GM18858 (cell line): ENCODE measurements at regions not wholly inside any gene's neighbourhood (a gene's known extent, or its start where the extent isn't known, plus 50 kb on each side); places are given as distances from the start of the nearest gene placed in this dataset.
A peak's percentile ranks its signal among the peaks of the same experiment; 100 is the strongest.

Source experiments
- ATAC-seq: cut with Tn5 transposase; IDR thresholded peaks from one replicate; pipeline ENCODE4 v1.9.1; 2021; ENCODE audit not compliant: unreplicated experiment

GRCh38 chr3:106018929-106019550, 150.2 kb upstream of the CBLB start:
- no peak for ATAC-seq

- ATAC-seq, result no peak
Measured at GRCh38 chr3:106022913-106023312, 154.1 kb upstream of the CBLB start.

GRCh38 chr3:106025151-106025722, 156.4 kb upstream of the CBLB start:
- no peak for ATAC-seq

- no peak for ATAC-seq
Measured at GRCh38 chr3:106029954-106030626, 161.3 kb upstream of the CBLB start.

GRCh38 chr3:106030627-106030963, 161.8 kb upstream of the CBLB start:
- ATAC-seq, result no peak

GRCh38 chr3:106032479-106032878, 163.7 kb upstream of the CBLB start:
- ATAC-seq, result no peak

GRCh38 chr3:106033654-106034053, 164.8 kb upstream of the CBLB start:
- no peak for ATAC-seq

- ATAC-seq, result no peak
Measured at GRCh38 chr3:106034313-106034712, 165.5 kb upstream of the CBLB start.

- ATAC-seq, result no peak
Measured at GRCh38 chr3:106035619-106036018, 166.8 kb upstream of the CBLB start.

GRCh38 chr3:106036696-106037095, 167.9 kb upstream of the CBLB start:
- no peak for ATAC-seq

GRCh38 chr3:106047221-106047620, 178.4 kb upstream of the CBLB start:
- no peak for ATAC-seq

- no peak for ATAC-seq
Measured at GRCh38 chr3:106048946-106049481, 180.2 kb upstream of the CBLB start.

- no peak for ATAC-seq
Measured at GRCh38 chr3:106049821-106050220, 181.0 kb upstream of the CBLB start.

- no peak for ATAC-seq
Measured at GRCh38 chr3:106056931-106057330, 188.1 kb upstream of the CBLB start.

- ATAC-seq, result no peak
Measured at GRCh38 chr3:106058475-106058874, 189.7 kb upstream of the CBLB start.

GRCh38 chr3:106059953-106060517, 191.2 kb upstream of the CBLB start:
- ATAC-seq, result no peak

- ATAC-seq, result no peak
Measured at GRCh38 chr3:106063909-106064308, 195.1 kb upstream of the CBLB start.

GRCh38 chr3:106065831-106066230, 197.0 kb upstream of the CBLB start:
- ATAC-seq, result no peak

GRCh38 chr3:106067711-106068110, 198.9 kb upstream of the CBLB start:
- peak; percentile 60 for ATAC-seq

- ATAC-seq, result no peak
Measured at GRCh38 chr3:106068381-106068780, 199.6 kb upstream of the CBLB start.

GRCh38 chr3:106068795-106069194, 200.0 kb upstream of the CBLB start:
- ATAC-seq, result peak; percentile 84

- ATAC-seq, result no peak
Measured at GRCh38 chr3:106070187-106070586, 201.4 kb upstream of the CBLB start.
